Right lobe of liver (tissue), 6 donors: ENCODE measurements at regions not wholly inside any gene's neighbourhood (a gene's known extent, or its start where the extent isn't known, plus 50 kb on each side); places are given as distances from the start of the nearest gene placed in this dataset.

Experiments
- ATAC-seq, 4 donors: fragments of 200-7000 bp; cut with Tn5 transposase; one replicate each; pipeline ENCODE4 v1.9.1; 2020; ENCODE audit warnings: mild to moderate bottlenecking in 4 of 4, moderate library complexity in 4 of 4
- DNase-seq, 3 donors: peaks; one replicate each; pipeline ENCODE4 v3.0.0-alpha.2; 2020
- H3K27ac ChIP-seq, 3 donors: fragments of 200-600 bp; one replicate each; pipeline ENCODE4 v1.8.0; 2022
- H3K27me3 ChIP-seq, 2 donors: fragments of 200-600 bp; one replicate each; pipeline ENCODE4 v1.8.0; 2022
- H3K36me3 ChIP-seq, 4 donors: fragments of 200-600 bp; sonication (generic) in 1 of 4; one replicate each; pipeline versions ENCODE4 v1.5.1 to v1.8.0; 2017 to 2022; ENCODE audit warnings: control low read depth in 1 of 4
- H3K4me1 ChIP-seq, 4 donors: fragments of 200-600 bp; sonication (generic) in 1 of 4; one replicate each; pipeline versions ENCODE4 v1.5.1 to v1.8.0; 2017 to 2022; ENCODE audit warnings: control low read depth in 1 of 4
- H3K4me3 ChIP-seq, 3 donors: fragments of 200-600 bp; one replicate each; pipeline ENCODE4 v1.8.0; 2022
- H3K9me3 ChIP-seq, 4 donors: fragments of 200-600 bp; sonication (generic) in 1 of 4; one replicate each; pipeline versions ENCODE4 v1.5.1 to v1.8.0; 2017 to 2022; ENCODE audit warnings: control low read depth in 1 of 4
- POLR2A ChIP-seq: fragments of 450-650 bp; IDR thresholded peaks from one replicate; pipeline ENCODE4 v1.6.1; 2017; ENCODE audit warnings: antibody characterized with exemption, mild to moderate bottlenecking
- WGBS: methylation state at CpG from one replicate; pipeline ENCODE4 v1.1.6; 2018; ENCODE audit warnings: low coverage, low lambda C conversion rate; ENCODE audit not compliant: insufficient coverage; ENCODE audit errors: missing lambda C conversion rate; 5-methylcytosine and 5-hydroxymethylcytosine counted together
- intact Hi-C, 2 donors: fragments of 100-400 bp; cut with DNase I; formaldehyde crosslinking; loops; one replicate each; pipeline versions ENCODE4 v1.11.2 to v1.14.1; 2022
- TF ChIP-seq, protein P1 (sequence below), 4 donors: fragments of 200-600 bp in 3 of 4; fragments of 450-650 bp in 1 of 4; IDR thresholded peaks; one replicate each; pipeline versions ENCODE4 v1.5.1 to v1.8.0; 2016 to 2022; ENCODE audit warnings: antibody characterized with exemption in 4 of 4, mild to moderate bottlenecking in 2 of 4
- donor health status: DM: no; HTN: yes; CAD: no.
- donor health status: DM: no; HTN: no; CAD: no.
- donor health status: DM: no; HTN: no; CAD: no.
- donor health status: DM: no; HTN: yes; CAD: no.
- donor health status: DM: no; HTN: yes; CAD: no.

DNA sequence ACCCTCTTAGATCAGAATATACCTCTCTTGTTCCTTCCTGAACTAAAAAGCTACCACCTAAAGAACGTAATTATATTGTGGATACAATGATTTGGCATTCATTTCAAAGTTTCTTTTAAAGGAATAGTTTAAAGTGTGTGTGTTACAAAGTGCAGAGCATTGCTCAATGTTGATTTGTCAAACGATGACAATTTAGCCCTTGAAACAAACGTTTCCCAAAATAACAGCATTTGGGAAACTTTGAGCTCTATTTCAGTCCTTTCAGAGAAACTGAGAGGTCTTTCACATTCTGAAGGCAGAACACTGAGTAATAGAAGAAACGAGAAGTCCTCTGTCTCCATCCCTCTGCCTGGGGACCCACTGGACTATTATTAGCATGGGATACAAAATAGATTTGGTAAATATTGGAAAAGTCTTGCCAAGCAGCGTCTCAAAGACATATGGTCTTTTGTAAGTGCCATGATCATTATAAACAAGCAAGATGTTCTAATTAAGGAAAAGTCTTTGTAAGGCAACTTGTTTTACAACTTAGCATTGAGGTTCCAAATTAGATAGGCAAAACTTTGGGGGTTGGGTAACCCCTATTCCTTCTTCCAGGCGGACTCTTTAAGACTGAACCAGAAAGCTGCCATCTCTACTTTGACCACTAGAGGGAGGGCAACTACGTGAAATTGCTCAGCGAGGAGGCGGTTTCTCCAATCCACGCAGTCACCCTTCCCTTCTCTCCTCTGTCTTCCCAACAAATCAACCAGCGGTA is 208.8 kb downstream of the RNF144B start:
- H3K27ac ChIP-seq, result peak overlapping the region in 1 of 3 donors; percentile 31

DNA sequence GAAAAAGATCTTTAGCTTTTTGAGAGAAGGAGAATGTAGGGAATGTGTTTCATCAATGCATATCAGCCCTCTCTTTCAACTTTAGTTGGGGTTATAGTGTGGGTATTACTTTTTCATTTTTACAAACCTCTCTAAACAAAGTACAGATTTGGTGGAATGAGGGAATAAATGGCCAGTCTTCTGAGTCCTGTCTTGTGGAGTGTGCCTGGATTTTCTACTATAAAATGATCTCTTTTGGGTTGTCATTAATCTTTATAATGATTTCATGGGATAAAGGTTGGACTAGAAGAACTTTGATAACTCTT is 209.3 kb downstream of the RNF144B start:
- intact Hi-C loops, result no loop called here
- H3K27ac ChIP-seq, result no peak overlapping the region
- no peaks in the 10 kb centered on the region for H3K36me3 ChIP-seq
- H3K27me3 ChIP-seq, result no peaks in the 10 kb centered on the region
- no peak overlapping the region for H3K4me3 ChIP-seq
- DNase-seq (no peak), ATAC-seq (no peak)
- TF ChIP-seq POLR2A, result no peak
- TF ChIP-seq, protein P1, sequence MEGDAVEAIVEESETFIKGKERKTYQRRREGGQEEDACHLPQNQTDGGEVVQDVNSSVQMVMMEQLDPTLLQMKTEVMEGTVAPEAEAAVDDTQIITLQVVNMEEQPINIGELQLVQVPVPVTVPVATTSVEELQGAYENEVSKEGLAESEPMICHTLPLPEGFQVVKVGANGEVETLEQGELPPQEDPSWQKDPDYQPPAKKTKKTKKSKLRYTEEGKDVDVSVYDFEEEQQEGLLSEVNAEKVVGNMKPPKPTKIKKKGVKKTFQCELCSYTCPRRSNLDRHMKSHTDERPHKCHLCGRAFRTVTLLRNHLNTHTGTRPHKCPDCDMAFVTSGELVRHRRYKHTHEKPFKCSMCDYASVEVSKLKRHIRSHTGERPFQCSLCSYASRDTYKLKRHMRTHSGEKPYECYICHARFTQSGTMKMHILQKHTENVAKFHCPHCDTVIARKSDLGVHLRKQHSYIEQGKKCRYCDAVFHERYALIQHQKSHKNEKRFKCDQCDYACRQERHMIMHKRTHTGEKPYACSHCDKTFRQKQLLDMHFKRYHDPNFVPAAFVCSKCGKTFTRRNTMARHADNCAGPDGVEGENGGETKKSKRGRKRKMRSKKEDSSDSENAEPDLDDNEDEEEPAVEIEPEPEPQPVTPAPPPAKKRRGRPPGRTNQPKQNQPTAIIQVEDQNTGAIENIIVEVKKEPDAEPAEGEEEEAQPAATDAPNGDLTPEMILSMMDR (IDR thresholded peaks at IDR 0.05), result no peak
- H3K9me3 ChIP-seq, result no peaks in the 10 kb centered on the region
- peaks cover 0 to 12% (median 3%) of the 10 kb centered on the region in 4 donors for H3K4me1 ChIP-seq

More for the DNA sequence above, 208.8 kb downstream of the RNF144B start:
- H3K27me3 ChIP-seq, result no peaks in the 10 kb centered on the region
- peak overlapping the region in 1 of 3 donors; percentile 22 for H3K4me3 ChIP-seq
- WGBS, result 7% methylated on average over 11 of the region's 11 CpGs
- no peaks in the 10 kb centered on the region for H3K9me3 ChIP-seq
- intact Hi-C loops, result no loop called here
- H3K4me1 ChIP-seq, result peaks cover 0 to 12% (median 3%) of the 10 kb centered on the region in 4 donors
- no peaks in the 10 kb centered on the region for H3K36me3 ChIP-seq
- no peak for TF ChIP-seq POLR2A
- TF ChIP-seq, protein P1 (IDR thresholded peaks at IDR 0.05), result peak; percentile 88 to 96 (median 94)
- peak in 2 of 3 donors; percentile 27 to 65 for DNase-seq
- ATAC-seq, result peak; percentile 83 to 89 (median 88)

DNA sequence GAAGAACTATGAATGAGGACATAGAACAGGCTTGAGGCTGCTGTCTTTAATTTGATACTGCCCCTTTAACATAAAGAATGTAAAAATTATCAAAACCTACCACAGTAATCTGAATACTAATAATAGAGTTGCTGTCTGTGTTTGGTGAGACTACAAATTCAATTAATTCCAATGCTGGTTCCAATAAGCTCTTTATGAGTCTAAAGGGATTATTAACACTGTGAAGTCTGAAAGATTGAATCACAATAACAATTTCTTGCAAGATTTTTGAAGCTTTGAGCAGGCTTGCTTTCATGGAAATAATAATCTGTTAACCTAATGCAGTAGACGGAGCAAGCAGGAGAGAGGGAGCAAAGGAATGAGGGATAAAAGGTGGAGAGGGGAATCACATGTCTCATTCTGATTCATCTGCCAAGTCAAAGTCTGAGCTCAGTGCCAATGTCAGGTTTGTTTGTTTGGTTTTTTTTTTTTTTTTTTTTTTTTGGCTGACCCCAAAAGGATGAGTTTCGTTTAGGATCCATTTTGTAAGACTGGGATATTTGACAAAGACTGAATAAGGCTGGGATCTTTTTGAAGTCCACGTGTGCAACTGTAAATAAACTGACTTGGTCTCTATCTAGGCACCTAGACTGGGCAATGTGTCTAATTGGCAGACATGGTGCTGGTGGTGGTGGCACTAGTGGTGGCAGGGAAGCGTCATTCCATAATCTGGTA is 211.6 kb downstream of the RNF144B start:
- no peak for TF ChIP-seq POLR2A
- TF ChIP-seq, protein P1 (IDR thresholded peaks at IDR 0.05), result no peak
- Histone ChIP-seq H3K4me3 (no peak overlapping the region), H3K27ac (peak overlapping the region in 1 of 3 donors; percentile 45), H3K36me3 (no peaks in the 10 kb centered on the region), H3K27me3 (no peaks in the 10 kb centered on the region), H3K4me1 (peaks cover 0 to 12% (median 3%) of the 10 kb centered on the region in 4 donors), H3K9me3 (no peaks in the 10 kb centered on the region)
- ATAC-seq, result peak; percentile 84 to 87 (median 86)
- intact Hi-C loops, result no loop called here
- DNase-seq, result peak in 1 of 3 donors; percentile 56
- 32% methylated on average over 4 of the region's 4 CpGs for WGBS

DNA sequence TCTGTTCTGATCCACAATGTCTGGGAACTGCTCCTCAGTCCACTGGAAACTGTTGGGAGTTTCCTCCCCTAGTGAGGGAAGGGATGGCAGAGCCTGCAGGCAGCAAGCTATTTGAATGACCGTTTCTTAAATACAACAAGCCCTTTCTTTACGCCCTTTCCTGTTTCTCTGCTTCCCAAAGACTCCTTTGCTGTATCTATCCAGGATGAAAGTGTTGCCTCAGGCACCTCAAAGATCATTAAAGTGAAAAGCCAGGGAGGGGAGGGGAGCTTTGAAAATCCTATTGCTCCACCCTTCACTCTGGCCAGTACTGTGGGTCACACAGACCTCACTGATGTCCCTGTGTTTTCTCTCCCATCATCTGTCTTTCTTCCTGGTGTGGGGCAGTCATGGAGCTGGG is 213.1 kb downstream of the RNF144B start:
- Histone ChIP-seq H3K27me3 (no peaks in the 10 kb centered on the region), H3K4me3 (no peak overlapping the region), H3K36me3 (no peaks in the 10 kb centered on the region), H3K27ac (no peak overlapping the region), H3K4me1 (peaks cover 0 to 11% (median 3%) of the 10 kb centered on the region in 4 donors), H3K9me3 (no peaks in the 10 kb centered on the region)
- DNase-seq (no peak), ATAC-seq (no peak)
- no peak for TF ChIP-seq POLR2A
- TF ChIP-seq, protein P1 (IDR thresholded peaks at IDR 0.05), result no peak
- intact Hi-C loops, result no loop called here
- WGBS, result no CpG with 5 or more reads among the region's 2 CpGs
